Umbilical cord (tissue), 1 donor: ENCODE measurements at regions not wholly inside any gene's neighbourhood (a gene's known extent, or its start where the extent isn't known, plus 50 kb on each side); places are given as distances from the start of the nearest gene placed in this dataset.
"Not testable (repeated sequence)": the region's sequence is repeated elsewhere in the genome, so short reads cannot be mapped to it uniquely, and the experiment has no call there.

ENCODE experiments used
- DNase-seq: peaks from one replicate; pipeline ENCODE4 v3.0.0-alpha.2; 2015; ENCODE audit warnings: low spot score

GRCh38 chrX:89350024-89350423, 571.7 kb upstream of the TGIF2LX start:
- peak; percentile 2 for DNase-seq

DNA sequence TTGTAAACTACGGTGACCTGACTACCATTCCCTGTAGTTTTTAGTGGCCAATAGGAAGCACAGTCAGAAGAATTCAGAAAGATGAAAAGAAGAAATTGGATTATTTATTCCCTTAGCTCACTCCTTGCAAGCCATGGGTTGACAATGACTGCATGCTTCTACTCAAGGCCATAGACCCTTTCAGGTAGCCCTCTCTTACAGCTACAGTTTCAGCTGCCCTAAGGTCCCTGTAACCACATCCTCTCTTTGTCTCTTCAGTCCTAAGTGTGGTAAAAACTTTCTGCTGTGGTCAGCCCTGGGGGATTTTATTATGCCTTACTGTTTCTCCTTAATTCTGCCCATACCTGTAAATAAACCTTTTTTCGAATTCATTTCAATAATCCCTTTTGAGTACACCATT, 551.8 kb upstream of the TGIF2LX start:
- not testable (repeated sequence) for DNase-seq

GRCh38 chrX:89393004-89393403, 528.7 kb upstream of the TGIF2LX start:
- not testable (repeated sequence) for DNase-seq

GRCh38 chrX:89402818-89403217, 518.9 kb upstream of the TGIF2LX start:
- DNase-seq, result not testable (repeated sequence)

DNA sequence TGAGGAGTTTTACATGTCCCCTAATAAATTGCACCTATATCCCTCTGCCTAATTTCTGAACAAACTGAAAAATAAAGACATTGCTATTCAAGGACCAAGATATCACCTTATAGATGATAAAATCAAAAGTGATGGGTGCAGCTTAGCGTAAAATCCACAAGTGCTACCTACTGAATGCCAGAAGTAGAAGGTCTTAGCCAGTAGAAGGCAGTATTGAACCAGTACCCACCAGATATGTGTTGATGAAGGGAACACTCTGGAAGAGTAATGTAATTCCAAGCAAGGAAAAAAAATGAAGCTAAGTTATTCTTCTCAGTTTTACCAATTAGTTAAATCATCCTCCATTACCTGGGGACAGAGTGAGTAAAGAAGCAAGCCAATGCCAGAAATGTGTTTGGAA, 516.6 kb upstream of the TGIF2LX start:
- DNase-seq, result not testable (repeated sequence)

- not testable (repeated sequence) for DNase-seq
Measured at GRCh38 chrX:89416930-89417329, 504.8 kb upstream of the TGIF2LX start.

DNA sequence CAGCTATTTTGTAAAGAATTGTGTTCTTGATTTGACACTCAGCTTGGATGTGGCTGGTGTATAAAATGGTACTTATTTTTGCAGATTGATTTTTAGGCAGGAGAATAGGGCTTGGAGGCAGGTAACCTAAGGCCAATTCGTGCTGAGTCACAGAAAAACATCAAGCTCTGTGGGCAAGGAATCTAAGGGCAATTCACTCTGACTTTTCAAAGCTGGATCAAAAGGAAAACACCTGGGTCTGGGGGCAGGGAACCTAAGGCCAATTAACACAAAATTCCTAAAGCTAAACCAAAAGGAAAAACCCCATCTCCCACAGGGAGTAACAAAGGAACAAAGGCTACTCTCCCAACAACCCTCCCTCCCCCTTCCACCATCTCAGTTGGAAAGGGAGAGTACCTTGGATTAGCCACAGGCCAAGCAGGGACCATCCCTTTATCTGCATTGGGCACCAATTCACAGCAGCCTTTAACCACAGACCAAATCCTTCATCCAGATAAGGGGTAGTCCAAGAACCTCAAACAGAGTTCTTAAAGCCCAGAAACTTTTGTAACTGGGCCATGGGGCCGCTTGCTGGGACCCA, 489.0 kb upstream of the TGIF2LX start:
- DNase-seq, result not testable (repeated sequence)
